ENCODE measurements at regions not wholly inside any gene's neighbourhood (a gene's known extent, or its start where the extent isn't known, plus 50 kb on each side); places are given as distances from the start of the nearest gene placed in this dataset.
A peak's percentile ranks its signal among the peaks of the same experiment; 100 is the strongest.
"Not testable (repeated sequence)": the region's sequence is repeated elsewhere in the genome, so short reads cannot be mapped to it uniquely, and the experiment has no call there.

DNA sequence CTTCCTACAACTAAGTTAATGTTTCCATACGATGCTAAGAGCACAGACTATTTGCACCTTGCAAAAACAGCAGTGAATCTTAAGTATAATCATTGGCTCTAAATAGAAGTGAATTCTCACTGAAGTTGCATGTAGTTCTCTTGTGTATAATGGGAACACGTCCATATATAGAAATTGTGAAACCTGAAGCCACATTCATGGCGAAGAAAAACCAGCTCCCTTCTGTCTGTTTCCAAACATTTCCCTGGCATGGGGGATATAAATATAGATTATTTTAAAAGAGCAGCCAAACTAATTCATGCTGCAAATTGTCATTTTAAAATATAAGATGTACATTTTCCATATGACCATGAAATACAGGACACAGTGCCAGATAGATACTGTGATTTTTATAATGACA lies 71.1 kb downstream of the TRAM1L1 start:
- no peak for DNase-seq (ENCODE audit: low spot score)

DNA sequence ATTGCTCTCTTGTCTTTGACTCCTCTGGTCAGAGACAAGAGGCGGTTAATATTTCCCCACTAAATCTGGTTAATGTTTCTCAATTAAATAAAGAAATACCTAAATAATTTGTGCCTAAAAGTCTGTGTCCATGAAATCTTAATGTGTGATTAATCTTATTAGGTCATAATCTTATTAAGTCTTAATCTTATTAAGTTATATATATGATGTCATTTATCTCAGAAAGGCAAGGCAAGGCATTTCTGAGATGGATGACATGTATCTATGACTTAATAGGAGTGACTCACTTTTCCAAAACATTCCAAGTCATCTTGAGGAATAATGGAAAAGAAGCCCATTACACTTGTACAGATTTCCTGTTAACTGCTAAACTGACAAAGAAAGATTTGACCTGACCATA lies 74.7 kb downstream of the TRAM1L1 start:
- no peak for DNase-seq (ENCODE audit: low spot score)

DNA sequence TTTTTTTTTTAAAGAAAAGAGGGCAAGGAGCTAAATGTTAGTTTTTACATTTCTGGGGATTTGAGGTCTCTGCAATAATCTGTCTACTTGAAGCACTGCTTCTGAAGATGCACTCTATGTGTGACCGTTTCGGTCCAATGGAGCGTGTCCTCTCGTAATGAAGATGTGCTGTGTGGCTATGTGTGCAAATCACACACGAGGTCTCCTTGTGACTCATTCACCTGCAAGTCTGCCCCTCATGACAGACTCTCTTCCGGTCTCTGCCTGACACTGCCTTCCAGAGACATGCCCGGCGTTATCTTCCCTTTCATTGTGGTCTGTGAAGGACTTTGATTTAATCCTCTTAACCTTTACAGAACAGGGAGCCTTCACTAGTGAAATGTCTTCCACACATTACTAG lies 84.3 kb downstream of the TRAM1L1 start:
- no peak for DNase-seq (ENCODE audit: low spot score)

- DNase-seq (ENCODE audit: low spot score): no peak
Measured at GRCh38 chr4:116982656-116983055, 102.7 kb downstream of the TRAM1L1 start.

GRCh38 chr4:116980436-116980835 lies 104.9 kb downstream of the TRAM1L1 start:
- DNase-seq (ENCODE audit: low spot score): not testable (repeated sequence)

DNA sequence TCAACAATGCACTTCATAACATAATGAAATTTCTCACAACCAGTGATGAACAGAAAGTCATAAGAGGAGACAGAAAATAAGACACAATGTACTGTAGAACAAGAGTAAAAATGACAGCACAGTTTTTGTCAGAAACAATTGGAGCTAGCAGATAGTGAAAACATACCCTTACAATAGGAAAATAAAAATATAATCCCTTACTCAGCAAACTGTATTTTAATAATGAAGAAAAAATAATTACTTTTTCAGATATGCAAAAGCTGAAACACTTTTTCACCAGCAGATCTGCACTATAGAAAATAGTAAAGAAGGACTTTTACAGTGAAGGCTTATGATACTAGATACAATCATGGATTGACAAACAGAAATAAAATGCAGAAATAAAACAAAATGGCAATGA lies 126.3 kb downstream of the TRAM1L1 start:
- no peak for DNase-seq (ENCODE audit: low spot score)

- DNase-seq (ENCODE audit: low spot score): no peak
Measured at GRCh38 chr4:116953947-116954346, 131.4 kb downstream of the TRAM1L1 start.

- DNase-seq (ENCODE audit: low spot score): no peak
Measured at GRCh38 chr4:116952530-116953136, 132.7 kb downstream of the TRAM1L1 start.

DNA sequence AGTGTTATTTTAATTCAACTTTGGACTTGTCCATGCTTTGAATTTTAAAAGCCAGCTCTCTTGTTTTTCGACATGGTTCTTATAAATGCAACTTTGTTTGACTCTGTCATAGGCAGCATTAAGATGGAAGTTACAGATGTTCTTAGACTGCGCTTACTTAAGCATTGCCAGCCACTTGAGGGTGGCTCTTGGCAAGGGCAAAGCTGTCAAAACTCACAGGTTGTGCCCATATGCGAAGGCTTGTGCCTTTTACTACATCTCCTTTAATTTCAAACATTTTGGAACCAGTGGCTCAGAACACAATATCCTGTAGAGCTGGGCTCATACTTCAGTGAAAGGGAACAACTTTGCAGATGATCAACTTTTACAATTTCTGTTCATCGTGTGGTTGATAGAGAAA lies 135.5 kb downstream of the TRAM1L1 start:
- no peak for DNase-seq (ENCODE audit: low spot score)

DNA sequence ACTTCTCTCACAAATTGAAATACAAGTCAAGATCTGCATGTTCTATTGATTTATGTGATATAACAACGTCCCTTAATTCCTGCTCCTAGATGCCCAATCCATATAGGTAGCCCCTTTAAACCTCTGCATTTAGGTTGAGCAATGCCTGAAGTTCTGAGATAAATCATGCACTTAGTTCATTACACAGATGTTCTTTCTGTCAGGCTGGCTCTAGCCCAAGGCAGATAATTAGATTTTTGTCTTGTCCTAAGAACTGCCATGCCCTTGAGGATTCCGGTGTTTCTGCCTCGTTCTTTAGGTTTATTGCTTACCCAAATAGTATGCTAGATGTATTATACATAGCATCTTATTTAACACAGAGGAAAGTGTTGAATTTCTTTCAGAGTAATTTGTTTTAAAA lies 143.1 kb downstream of the TRAM1L1 start:
- no peak for DNase-seq (ENCODE audit: low spot score)

DNA sequence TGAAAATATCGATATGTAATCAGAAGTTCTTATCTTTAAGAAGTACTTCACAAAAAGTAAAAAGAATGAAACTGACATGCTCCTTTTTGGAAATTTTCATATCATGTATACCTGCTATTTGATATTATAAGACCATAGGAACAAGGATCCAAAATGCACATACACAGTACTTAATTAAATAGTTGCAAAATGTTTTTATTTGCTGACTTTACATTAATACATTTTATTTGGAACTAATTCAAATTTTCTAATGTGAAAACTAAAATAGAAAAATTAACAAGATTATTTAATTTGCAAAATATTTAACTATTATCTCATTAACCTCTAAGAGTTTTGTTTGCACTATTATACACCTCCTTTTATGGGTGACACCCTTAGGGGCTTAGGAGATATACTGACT lies 155.0 kb downstream of the TRAM1L1 start:
- DNase-seq (ENCODE audit: low spot score): no peak

DNA sequence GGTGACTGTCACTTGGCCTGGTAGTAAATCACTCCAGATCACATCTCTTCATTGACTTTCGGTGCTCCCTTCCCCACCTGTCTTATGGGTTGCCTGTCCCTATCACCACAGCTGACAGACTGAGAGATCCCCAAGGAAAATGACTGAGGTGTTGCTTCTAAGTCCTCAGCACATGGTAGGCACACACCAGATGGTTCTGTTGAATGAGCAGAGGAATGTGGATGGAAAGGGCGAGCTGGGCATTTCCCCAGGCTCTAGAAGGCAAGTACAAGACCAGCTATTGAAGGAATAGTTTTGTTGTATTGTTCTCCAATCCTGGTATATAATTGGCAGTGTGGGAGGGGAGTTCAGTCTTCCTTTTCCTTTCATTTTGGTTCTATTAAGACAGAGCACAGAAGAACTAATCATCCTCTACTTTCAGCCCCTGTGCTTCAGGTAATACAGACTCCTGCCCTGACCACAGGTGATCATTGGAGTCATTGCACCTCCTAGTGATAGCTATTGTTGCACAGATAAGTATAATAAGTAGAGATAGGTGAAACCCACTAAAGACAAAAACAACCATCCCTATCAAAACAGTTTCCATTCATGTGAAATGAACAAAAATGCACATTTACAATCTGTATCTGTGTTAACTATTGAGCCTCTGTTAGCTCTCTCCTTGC lies 158.6 kb downstream of the TRAM1L1 start:
- DNase-seq (ENCODE audit: low spot score): no peak

GRCh38 chr4:116925900-116926457 lies 159.4 kb downstream of the TRAM1L1 start:
- DNase-seq (ENCODE audit: low spot score): peak; percentile 5

GRCh38 chr4:116923389-116923788 lies 162.0 kb downstream of the TRAM1L1 start:
- no peak for DNase-seq (ENCODE audit: low spot score)

- DNase-seq (ENCODE audit: low spot score): no peak
Measured at GRCh38 chr4:116913451-116913850, 171.9 kb downstream of the TRAM1L1 start.

- no peak for DNase-seq (ENCODE audit: low spot score)
Measured at GRCh38 chr4:116906758-116907157, 178.6 kb downstream of the TRAM1L1 start.

DNA sequence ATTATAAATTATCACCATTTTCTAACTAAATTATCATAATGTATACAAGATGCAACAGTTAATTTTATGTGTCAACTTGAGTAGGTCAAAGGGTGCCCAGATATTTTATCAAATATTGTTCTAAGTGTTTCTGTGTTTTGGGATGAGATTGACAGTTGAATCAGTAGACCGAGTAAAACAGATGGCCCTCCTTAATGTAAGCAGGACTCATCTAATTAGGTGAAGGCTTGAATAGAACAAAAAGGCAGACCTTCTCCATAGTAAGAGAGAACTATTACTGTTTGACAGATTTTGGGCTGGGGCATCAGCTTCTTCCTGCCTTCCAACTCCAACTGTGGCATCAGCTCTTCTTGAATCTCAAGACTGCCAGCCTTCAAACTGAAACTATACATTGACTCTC lies 185.8 kb downstream of the TRAM1L1 start:
- DNase-seq (ENCODE audit: low spot score): no peak

DNA sequence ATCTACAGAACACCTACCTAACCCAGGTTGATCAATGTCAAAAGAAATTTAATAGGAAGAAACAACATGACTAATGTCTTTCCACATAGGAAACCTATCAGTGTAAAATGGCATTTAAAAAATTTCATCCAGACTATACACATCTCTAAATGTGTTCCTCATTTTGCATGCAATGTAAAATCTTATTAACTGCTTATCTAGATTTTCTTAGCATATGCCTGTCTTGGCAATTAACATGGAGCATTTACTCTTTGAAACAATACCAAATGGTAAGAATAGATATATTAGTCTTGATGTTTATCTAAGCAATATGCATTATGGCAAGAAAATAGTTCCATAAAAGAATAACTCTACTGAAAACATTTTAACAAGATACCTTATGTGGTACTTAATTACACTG lies 199.8 kb downstream of the TRAM1L1 start:
- no peak for DNase-seq (ENCODE audit: low spot score)

GRCh38 chr4:116882503-116882902 lies 202.9 kb downstream of the TRAM1L1 start:
- no peak for DNase-seq (ENCODE audit: low spot score)

DNA sequence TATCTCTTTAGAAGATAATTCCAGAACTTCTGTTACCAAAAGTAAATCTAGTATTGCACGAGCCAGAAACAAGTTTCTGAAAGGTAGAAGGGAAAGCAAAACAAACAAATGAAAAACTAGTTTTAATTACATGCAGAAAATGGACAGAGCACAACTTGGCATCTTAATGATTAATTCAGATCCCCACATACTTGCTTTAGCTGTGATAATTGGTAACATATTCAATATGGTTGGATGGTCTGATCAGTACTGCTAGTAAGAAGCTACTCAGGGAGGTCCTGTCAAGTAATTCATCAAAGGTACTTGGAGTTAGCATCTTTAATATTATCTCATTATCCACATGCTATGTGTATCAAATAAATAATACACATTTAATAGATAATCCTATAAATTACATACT lies 204.3 kb downstream of the TRAM1L1 start:
- DNase-seq (ENCODE audit: low spot score): no peak

DNA sequence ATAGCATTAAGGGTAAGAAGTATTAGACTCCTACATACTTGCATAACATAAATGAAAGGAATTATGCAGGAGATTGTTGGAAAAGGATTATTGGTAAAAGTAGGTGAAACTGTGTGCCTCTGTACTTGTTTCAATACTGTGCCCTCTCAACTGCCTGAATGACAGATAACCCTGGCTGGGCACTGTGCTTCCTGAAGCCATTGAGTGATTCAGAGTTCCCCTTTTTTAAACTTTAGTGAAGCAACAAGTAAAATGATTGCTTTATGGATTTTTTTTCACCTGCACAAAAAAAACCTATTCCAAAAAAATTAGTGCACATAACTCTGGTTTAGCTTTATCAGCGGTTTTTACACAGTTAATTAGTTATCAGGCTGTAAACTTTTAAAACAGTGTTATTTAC lies 204.8 kb downstream of the TRAM1L1 start:
- DNase-seq (ENCODE audit: low spot score): no peak

DNA sequence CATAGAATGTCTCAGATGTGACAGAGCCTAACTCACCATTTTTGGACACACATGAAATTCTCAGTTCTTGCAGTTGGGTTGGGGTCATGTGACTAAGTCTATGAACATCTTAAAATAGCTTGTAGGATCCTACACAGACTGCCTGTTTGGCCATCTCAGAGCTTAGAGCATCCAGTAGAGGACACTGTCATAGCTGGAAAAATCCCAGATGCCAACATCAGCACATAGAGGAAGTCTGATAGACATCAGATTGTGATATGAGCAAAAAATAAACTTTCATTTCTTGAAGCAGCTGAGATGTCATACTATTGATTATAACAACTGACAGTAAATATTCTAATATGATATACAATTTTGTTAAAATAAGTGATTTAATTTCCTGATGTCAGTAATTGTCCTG lies 207.1 kb downstream of the TRAM1L1 start:
- no peak for DNase-seq (ENCODE audit: low spot score)

GRCh38 chr4:116877069-116877468 lies 208.3 kb downstream of the TRAM1L1 start:
- no peak for DNase-seq (ENCODE audit: low spot score)

- no peak for DNase-seq (ENCODE audit: low spot score)
Measured at GRCh38 chr4:116872941-116873340, 212.4 kb downstream of the TRAM1L1 start.
